Tibial nerve (tissue), 4 donors: ENCODE measurements at regions not wholly inside any gene's neighbourhood (a gene's known extent, or its start where the extent isn't known, plus 50 kb on each side); places are given as distances from the start of the nearest gene placed in this dataset.

ENCODE experiments used
- CTCF ChIP-seq, 5 experiments: fragments of 200-600 bp in 3 of 5; fragments of 450-650 bp in 2 of 5; sonication (generic) in 3 of 5; IDR thresholded peaks; one replicate each; pipeline ENCODE4 v1.5.1; 2016 to 2019; ENCODE audit warnings: antibody characterized with exemption in 5 of 5, mild to moderate bottlenecking in 3 of 5, moderate library complexity in 2 of 5
- EP300 ChIP-seq, 2 donors: sonication (generic); formaldehyde crosslinking; IDR thresholded peaks; one replicate each; pipeline ENCODE4 v1.6.1; 2017; ENCODE audit warnings: antibody characterized with exemption in 2 of 2, mild to moderate bottlenecking in 1 of 2
- POLR2A ChIP-seq, 2 donors: fragments of 450-650 bp; IDR thresholded peaks; one replicate each; pipeline ENCODE4 v1.6.1; 2017; ENCODE audit warnings: antibody characterized with exemption in 2 of 2, mild to moderate bottlenecking in 2 of 2, moderate library complexity in 2 of 2

DNA sequence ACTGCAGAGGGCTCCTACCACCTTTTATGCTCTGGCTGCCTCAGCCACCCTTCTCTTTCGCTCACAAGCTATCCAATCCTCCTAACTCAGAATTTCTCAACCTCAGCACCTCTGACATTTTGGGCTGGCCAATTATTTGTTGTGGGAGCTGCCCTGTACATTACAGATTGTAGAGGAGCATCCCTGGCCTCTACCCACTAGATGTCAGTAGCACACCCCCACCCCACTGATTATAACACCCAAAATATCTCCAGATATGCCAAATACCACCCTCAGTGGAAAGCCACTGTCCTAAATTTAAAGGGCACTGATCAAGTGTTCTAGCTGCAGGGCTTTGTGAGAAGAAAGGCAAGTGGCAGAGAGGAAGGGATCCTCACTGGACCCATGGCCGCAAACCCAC is 443.1 kb downstream of the SOX6 start:
- TF ChIP-seq CTCF (IDR thresholded peaks at IDR 0.05), result no peak
- TF ChIP-seq POLR2A (IDR thresholded peaks at IDR 0.05), result no peak
- TF ChIP-seq EP300 (IDR thresholded peaks at IDR 0.05), result no peak
